ENCODE measurements at regions not wholly inside any gene's neighbourhood (a gene's known extent, or its start where the extent isn't known, plus 50 kb on each side); places are given as distances from the start of the nearest gene placed in this dataset.
"Not testable (repeated sequence)": the region's sequence is repeated elsewhere in the genome, so short reads cannot be mapped to it uniquely, and the experiment has no call there.

GRCh38 chr3:194956697-194957396, 271.2 kb downstream of the FAM43A start:
- no peak for DNase-seq (ENCODE audit: low read depth, low spot score)
- no peak overlapping the region for H3K27ac ChIP-seq

- no peak overlapping the region for H3K27ac ChIP-seq
- DNase-seq (ENCODE audit: low read depth, low spot score): no peak
These were observed 272.1 kb downstream of the FAM43A start for GRCh38 chr3:194957743-194958240.

GRCh38 chr3:194959217-194959616, 273.5 kb downstream of the FAM43A start:
- H3K27ac ChIP-seq: no peak overlapping the region
- no peak for DNase-seq (ENCODE audit: low read depth, low spot score)

GRCh38 chr3:194959666-194960065, 274.0 kb downstream of the FAM43A start:
- not testable (repeated sequence) for DNase-seq (ENCODE audit: low read depth, low spot score); H3K27ac ChIP-seq

GRCh38 chr3:194960446-194961032, 274.9 kb downstream of the FAM43A start:
- no peak for DNase-seq (ENCODE audit: low read depth, low spot score)
- no peak overlapping the region for H3K27ac ChIP-seq

- no peak for DNase-seq (ENCODE audit: low read depth, low spot score)
- H3K27ac ChIP-seq: no peak overlapping the region
These were observed 275.5 kb downstream of the FAM43A start for GRCh38 chr3:194961149-194961548.

GRCh38 chr3:194961571-194961970, 275.9 kb downstream of the FAM43A start:
- H3K27ac ChIP-seq: no peak overlapping the region
- no peak for DNase-seq (ENCODE audit: low read depth, low spot score)

- DNase-seq (ENCODE audit: low read depth, low spot score): no peak
- H3K27ac ChIP-seq: no peak overlapping the region
These were observed 276.4 kb downstream of the FAM43A start for GRCh38 chr3:194962056-194962455.

GRCh38 chr3:194964809-194965208, 279.1 kb downstream of the FAM43A start:
- H3K27ac ChIP-seq: no peak overlapping the region
- DNase-seq (ENCODE audit: low read depth, low spot score): no peak

- H3K27ac ChIP-seq: no peak overlapping the region
- no peak for DNase-seq (ENCODE audit: low read depth, low spot score)
These were observed 281.8 kb downstream of the FAM43A start for GRCh38 chr3:194967151-194968117.

GRCh38 chr3:194970066-194970465, 284.4 kb downstream of the FAM43A start:
- DNase-seq (ENCODE audit: low read depth, low spot score): no peak
- no peak overlapping the region for H3K27ac ChIP-seq

GRCh38 chr3:194971009-194971408, 285.3 kb downstream of the FAM43A start:
- no peak for DNase-seq (ENCODE audit: low read depth, low spot score)
- H3K27ac ChIP-seq: no peak overlapping the region

GRCh38 chr3:194971965-194972364, 286.3 kb downstream of the FAM43A start:
- H3K27ac ChIP-seq: no peak overlapping the region
- DNase-seq (ENCODE audit: low read depth, low spot score): no peak

- DNase-seq (ENCODE audit: low read depth, low spot score): no peak
These were observed 287.0 kb downstream of the FAM43A start for GRCh38 chr3:194972641-194973040.

GRCh38 chr3:194973366-194974000, 287.8 kb downstream of the FAM43A start:
- DNase-seq (ENCODE audit: low read depth, low spot score): no peak

More at GRCh38 chr3:194972641-194973040, 287.0 kb downstream of the FAM43A start:
- H3K27ac ChIP-seq: no peak overlapping the region

GRCh38 chr3:194974468-194975135, 288.9 kb downstream of the FAM43A start:
- no peak for DNase-seq (ENCODE audit: low read depth, low spot score)
- no peak overlapping the region for H3K27ac ChIP-seq

More at GRCh38 chr3:194973366-194974000, 287.8 kb downstream of the FAM43A start:
- no peak overlapping the region for H3K27ac ChIP-seq

- no peak overlapping the region for H3K27ac ChIP-seq
- DNase-seq (ENCODE audit: low read depth, low spot score): no peak
These were observed 290.4 kb downstream of the FAM43A start for GRCh38 chr3:194976049-194976451.

GRCh38 chr3:194976874-194977273, 291.2 kb downstream of the FAM43A start:
- no peak for DNase-seq (ENCODE audit: low read depth, low spot score)
- H3K27ac ChIP-seq: no peak overlapping the region

- H3K27ac ChIP-seq: no peak overlapping the region
- DNase-seq (ENCODE audit: low read depth, low spot score): no peak
These were observed 291.7 kb downstream of the FAM43A start for GRCh38 chr3:194977356-194977755.

- H3K27ac ChIP-seq: no peak overlapping the region
- no peak for DNase-seq (ENCODE audit: low read depth, low spot score)
These were observed 291.8 kb downstream of the XXYLT1 start for GRCh38 chr3:194979173-194979572.

Data from epithelial cell of prostate (primary cell).